Endothelial cell of hepatic sinusoid (primary cell): ENCODE measurements at regions not wholly inside any gene's neighbourhood (a gene's known extent, or its start where the extent isn't known, plus 50 kb on each side); places are given as distances from the start of the nearest gene placed in this dataset.
"Not testable (repeated sequence)": the region's sequence is repeated elsewhere in the genome, so short reads cannot be mapped to it uniquely, and the experiment has no call there.

Experiments used
- in situ Hi-C: cut with HindIII; loops from 2 replicates; pipeline ENCODE4 v1.10.0; 2017; ENCODE audit warnings: low sequenced_read_pairs

DNA sequence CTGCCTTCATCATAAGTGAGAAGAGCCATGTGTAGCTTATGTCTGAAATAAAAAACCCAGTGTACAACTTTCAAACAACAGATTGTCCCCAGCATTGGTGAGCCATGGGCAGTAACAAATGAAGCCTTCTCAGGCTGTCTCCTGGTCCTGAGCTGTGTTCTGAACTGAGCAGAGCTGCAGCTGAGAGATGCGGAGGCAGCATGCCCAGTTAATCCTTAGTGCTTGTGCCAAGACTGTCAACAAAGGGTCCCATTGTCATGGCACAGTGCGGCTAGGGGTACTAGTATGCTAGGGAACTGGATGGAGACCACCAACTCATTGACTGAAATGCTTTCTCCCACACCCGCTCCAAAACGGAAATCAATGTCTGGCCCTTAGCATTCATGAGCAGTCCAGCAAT lies 154.3 kb downstream of the RMST start:
- in situ Hi-C loops: no loop called here

DNA sequence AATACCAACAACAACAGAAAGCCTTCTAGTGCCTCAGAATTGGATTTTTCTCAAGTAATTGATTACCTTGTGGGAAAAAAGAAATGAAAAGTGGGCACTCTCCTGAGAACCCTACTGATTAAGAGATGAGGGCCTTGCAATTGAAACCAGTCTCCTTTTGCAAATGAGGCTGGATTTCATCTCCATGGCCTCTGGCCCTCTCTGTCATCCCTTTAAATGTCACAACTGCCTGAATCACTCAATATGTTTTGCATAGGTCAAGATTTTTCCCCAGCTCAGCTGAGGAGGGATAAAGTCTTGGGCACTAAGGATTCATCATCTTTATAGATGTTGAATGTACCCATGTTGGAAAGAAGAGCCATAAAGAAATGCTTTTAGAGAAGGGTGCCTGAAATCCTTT lies 166.4 kb downstream of the RMST start:
- in situ Hi-C loops: no loop called here

DNA sequence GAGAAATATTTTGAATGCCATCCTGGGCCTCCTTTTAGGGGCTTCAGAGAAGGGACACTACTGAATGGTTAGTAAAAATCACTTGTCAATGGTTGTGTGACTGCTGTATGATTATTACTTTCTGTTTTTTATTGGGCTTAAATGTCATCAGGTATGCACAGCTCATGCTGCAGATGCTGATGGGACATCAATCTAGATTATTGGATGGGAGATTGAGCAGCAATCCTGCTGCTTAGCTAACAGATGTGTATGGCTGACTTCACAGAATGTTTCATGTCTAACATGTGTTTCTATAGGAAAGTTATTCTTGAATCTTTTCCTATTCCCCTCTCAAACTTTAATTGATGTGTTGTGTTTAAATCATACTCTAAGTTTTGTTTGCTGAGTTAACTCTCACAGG lies 166.8 kb downstream of the RMST start:
- in situ Hi-C loops: no loop called here

DNA sequence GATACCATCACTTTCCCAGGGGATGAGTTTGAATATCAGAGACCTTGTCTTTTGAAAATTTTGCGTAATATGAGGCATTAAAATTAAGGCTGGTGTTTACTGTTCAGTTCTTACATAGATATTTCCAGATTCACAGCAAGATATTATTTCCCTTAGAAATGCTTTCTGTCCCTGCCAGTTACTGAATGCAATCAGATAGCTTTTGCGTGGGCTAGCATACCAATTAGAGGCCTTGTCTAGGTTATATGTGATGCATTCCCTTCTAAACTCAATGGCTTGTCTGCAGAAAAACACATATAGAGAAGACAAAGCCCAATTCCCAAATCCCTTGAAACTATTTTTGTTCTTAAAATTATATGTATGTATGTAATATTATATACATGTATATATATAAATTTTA lies 167.8 kb downstream of the RMST start:
- in situ Hi-C loops: no loop called here

DNA sequence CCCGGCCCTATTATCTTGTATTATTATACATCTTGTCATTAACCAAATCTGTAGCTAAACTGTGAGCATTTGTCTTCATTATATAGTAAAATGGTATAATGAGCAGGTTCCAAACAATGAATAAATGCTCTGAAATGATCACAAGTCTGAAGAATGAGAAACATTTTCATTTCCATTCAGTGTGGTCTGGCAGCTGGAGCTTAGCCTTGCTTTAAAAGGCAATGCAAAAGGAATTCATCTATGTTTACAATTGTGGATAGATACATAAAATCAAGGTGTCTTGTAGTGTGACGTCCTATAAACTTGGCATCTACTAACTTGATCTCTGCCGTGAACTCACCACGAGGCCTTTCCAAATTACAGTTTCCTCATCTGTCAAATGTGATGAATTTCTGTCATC lies 168.3 kb downstream of the RMST start:
- in situ Hi-C loops: no loop called here

DNA sequence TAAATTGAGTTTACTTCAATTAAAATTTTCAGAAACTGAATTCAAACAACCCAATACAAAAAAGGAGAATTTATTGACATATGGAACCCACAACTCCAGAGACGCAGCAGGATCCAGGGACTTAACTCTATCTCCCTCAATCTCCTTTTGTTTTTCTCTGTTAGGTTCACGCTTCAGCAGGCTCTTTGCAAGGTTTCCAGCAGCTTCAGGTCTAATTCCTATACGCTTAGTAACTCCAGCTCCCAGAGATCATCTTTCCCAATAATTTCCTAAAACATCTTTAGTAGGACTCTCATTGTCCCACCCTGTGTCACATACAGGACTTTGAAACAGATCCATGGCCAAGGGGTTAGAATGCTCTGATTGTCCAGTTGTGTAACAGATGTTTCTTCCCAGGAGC lies 175.2 kb downstream of the RMST start:
- in situ Hi-C loops: no loop called here

DNA sequence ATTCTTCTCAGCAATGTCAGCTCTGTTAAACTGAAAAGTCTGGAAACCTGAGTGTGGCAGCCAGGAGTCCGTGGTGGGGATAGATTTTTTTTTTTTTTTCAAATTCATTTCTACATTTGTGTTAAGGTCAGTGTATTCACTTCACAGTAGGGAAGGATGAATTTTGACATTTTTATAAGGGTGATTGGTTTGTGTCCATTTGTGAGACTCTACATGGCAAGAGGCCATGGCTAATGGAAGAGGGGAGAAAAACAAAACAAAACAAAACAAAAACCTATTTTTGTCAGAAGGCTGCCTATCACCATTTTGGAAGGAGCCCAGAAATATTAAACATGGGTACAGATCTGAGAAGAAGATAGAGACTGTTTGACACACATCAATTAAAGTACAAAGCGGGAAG lies 176.1 kb downstream of the RMST start:
- in situ Hi-C loops: no loop called here

DNA sequence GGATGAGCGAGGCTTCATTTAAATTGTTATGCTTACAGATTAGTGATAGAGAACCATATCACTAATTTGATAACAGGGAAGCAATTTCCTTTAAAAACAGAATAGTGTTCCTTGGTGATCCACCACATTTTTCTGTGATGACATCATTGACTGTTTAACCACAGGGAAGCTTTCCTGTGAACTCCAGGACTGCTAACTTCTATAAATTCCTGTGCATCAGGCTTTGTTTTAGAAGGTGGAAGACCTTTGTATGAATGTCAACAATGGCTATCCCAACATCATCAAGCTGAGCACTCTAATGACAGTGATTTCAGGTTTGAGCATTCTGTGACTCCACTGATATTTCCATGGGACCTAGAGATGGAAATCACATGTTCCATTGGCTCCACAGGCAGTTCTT lies 177.1 kb downstream of the RMST start:
- in situ Hi-C loops: no loop called here

DNA sequence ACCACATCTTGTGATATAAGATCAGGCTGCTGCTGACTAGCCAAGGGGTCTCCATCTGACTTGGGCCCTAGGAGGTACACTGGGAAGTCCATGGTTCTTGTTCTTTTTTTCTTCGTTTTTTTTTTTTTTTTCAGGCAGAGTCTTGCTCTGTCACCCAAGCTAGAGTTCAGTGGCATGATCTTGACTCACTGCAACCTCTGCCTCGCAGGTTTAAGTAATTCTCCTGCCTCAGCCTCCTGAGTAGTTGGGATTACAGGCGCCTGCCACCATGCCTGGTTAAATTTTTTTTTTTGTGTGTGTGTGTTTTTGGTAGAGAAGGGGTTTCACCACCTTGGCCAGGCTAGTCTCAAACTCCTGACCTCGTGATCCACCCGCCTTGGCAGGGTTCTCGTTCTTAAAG lies 178.2 kb downstream of the RMST start:
- in situ Hi-C loops: no loop called here

DNA sequence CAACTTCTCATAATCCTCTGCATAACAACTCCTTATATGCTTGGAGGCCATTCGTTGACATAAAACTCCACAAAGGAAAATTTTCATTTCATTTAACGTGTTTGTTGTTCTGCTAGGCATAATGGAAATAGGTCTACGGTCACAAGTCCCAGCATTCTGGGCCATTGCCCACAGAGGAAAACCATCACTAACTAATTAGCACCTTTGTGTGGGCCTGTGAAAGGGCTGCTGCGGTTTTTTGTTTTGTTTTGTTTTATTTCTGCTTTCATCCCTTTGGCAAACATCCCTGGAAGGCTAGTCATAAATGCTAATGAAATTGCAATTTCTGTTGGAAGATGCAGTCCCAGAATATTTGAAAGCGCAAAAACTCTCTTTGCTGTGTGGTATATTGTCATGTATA lies 180.3 kb downstream of the RMST start:
- in situ Hi-C loops: no loop called here

DNA sequence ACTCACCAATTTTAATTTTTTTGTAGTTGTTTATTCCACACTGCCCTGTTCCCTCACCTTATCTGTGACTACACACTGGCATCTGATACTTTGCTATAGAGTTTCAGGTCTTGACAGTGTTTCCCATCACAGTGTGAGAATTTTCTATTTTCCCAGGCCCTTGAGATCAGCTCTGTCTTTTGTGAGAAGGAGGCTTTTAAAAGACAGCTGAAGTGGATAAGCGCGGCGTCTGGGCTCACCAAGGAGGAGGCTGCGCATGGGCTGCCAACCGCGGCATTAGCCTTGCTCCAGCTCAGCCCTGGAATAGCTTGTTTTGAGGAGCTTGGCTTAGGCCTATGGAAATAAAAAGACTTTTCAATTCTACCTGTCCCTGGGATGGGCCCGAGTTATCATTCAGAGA lies 181.3 kb downstream of the RMST start:
- in situ Hi-C loops: no loop called here

DNA sequence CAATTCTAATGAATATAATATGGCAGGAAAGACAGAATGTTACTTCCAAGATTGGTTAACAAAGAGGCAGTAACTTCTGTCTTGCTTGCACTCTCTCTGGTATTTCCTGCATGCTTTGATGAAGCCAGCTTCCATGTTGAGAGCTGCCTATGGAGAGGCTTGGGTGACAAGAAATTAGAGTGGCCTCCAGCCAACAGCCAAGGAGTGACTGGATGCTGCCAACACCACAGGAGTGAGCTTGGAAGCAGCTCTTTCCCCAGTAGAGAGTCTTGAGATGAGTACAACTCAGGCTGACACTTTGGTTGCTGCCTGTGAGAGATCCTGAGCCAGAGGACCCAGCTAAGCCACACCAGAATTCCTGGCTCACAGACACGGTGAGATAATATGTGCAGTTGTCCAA lies 183.1 kb downstream of the RMST start:
- in situ Hi-C loops: no loop called here

DNA sequence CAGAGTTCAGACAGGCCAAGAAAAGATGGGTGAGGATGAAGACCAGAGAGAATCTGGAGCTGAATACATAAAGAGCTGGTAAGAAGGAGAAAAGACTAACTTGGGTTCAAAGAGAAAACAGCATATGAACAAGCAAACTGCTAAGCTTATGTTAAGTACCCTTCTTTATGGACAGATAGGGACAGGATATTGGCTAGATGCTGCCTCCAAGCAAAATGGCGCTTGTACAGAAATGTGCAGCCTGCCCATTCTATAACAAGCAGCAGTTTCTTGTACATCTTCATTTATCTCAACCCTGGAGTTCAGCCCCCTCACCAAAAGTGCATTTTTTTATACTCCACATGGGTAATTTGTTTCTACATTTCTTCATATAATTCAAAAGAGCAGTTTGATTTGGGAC lies 184.5 kb downstream of the RMST start:
- in situ Hi-C loops: no loop called here

DNA sequence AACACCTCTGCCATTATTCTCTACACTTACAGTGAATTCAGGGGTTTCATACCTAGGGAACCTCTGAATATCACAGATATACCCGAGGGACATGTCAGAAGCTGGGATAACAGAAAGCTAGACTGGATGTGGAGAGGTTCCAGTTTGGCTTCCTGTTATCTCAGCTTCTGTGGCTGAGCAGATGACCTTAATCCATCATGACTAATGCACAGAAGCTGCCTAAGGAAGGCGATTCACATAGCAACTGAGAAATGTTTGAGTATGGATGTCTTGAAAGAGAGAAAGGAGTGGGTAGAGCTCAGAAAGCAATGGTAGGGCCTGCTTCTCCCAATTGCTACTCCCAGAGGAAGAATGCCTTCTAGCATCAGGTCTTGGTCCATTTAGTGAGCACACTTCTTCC lies 187.6 kb downstream of the RMST start:
- in situ Hi-C loops: no loop called here

DNA sequence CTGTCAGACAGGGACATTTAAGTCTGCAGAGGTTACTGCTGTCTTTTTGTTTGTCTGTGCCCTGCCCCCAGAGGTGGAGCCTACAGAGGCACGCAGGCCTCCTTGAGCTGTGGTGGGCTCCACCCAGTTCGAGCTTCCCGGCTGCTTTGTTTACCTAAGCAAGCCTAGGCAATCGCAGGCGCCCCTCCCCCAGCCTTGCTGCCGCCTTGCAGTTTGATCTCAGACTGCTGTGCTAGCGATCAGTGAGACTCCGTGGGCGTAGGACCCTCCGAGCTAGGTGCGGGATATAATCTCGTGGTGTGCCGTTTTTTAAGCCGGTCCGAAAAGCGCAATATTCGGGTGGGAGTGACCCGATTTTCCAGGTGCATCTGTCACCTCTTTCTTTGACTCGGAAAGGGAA lies 193.9 kb downstream of the RMST start:
- in situ Hi-C loops: not testable (repeated sequence)

DNA sequence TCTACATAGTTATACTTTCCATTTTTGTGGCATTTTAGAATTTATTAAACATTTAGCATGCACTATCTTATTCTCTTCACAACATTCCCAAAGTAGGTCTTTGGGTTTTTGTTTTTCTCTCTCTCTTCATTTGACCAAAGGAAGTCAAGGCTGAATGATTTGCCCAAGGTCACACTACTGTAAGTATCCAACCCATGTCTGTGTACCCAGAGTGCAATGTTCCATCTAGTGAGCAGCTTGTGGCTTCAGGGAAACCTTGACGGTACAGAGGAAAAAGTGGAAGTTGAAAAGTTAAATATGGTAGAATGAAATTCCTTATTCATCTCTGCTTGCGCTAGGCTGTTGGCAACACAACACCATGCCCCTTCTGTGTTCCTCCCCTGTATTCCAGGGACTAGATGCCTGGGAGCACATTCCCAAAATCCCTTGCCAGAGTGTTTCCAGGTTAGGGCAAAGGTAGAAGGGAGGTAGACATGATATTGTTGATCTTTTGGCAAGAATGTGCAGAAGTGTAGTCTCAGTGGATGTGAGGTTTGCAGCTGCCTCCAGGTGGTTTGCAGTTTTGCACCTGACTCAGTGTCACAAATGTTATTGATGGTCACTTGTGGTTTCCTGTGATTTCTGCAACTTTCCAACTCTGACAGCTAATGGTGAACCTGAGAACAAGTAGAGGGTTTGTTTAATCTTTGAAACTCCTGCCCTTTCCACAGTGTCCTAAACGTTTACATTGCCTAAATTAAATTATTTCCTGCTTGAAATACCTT lies 196.7 kb downstream of the RMST start:
- in situ Hi-C loops: no loop called here

DNA sequence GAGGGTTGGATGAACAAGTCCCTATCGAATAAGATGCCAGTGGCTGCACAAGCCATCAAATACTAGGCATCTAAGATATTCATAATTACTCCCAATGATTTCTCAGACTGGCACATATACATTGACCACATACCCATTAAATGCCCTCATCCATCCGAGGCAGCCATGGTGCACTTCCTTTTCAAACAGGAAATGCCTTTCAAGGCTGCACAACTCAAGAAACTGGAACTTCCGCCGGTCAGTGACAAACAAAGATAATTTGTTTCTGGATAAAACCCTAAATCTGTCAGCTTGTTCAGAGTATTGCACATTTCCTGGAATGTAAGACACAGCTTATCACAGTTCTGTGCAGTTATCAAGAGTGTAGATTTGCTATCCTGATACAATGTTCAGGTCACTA lies 203.7 kb downstream of the RMST start:
- in situ Hi-C loops: no loop called here

DNA sequence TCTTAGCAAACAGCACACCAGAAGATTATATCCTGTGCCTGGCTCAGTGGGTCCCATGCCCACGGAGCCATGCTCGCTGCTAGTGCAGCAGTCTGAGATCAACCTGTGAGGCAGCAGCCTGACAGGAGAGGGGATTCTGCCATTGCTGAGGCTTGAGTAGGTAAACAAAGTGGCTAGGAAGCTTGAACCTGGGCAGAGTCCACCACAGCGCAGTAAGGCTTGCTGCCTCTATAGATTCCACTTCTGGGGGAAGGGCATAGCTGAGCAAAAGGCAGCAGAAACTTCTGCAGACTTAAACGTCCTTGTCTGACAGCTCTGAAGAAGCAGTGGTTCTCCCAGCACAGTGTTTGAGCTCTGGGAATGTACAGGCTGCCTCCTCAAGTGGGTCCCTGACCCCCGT lies 210.3 kb downstream of the RMST start:
- in situ Hi-C loops: no loop called here

DNA sequence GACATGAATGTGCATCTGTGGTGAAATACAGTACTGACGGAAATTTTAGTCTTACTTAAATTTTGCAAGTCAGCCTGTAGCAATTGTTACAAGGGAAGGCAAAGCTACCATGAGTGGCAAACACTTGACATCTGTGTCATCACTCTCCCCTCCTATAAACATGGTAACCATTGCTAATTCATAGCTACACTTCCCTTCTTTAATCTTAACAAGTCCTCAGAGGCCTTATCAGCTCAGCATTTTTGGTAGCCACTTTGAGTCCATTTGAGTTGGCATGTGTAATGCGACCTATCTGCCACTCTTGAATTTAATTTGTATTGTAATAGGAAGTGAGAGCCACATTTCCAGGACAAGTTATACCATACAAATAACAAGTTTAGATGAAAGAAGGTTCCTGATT lies 218.1 kb downstream of the RMST start:
- in situ Hi-C loops: no loop called here

DNA sequence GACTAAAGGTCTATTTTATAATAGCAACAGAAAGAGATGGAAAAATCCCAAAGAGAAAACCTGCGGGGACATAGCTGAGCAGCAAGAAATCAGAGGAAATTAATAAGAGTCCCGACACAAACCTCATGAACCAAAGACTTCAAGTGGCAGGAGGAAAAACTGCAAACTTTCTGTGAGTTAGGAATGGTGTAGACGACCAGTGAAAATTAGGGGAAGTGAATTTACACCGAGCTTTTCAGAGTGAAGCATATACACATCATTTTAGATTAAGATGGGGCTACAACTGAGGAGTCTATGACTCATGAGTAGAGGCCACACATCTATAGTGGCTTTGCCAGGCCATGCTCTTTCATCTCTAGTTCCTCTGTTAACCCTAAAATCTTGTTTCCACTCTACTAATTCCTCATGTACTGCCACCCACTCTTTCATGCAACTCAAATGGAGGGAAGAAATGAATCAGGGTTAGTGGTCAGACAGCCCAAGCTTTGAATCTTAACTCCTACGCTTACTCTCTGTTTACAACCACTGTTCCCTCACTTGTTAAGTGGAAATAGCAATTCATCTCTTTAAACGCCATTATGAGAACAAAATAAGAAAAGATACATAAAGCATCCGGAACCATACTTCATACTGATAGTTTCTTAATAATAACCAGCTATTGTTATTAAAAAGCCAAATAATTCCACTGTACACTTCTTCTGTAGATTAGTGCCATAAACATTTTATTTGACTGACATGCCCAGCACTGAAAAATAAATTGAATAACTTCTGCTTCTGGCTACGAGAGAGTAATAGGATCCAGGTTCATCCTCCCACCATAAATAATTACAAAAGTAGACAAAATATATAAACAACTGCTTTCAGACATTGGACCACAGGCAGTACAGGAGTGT lies 219.3 kb downstream of the RMST start:
- in situ Hi-C loops: no loop called here

DNA sequence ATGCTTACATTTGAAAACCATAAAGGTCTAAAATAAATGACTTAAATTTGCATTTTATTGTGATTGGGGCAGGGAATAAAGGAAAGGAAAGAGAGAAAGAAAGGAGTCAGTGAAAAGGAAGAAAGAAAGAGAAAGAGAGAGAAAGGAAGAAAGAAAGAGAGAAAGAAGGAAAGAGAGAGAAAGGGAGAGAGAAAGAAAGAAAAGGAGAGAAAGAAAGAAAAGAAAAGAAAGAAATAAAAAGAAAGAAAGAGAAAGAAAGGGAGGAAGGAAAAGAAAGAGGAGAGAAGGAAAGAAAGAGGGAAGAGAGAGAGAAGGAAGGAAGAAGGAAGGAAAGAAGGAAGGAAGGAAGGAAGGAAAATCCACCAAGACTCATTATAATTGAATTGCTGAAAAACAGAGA lies 222.8 kb downstream of the RMST start:
- in situ Hi-C loops: no loop called here

DNA sequence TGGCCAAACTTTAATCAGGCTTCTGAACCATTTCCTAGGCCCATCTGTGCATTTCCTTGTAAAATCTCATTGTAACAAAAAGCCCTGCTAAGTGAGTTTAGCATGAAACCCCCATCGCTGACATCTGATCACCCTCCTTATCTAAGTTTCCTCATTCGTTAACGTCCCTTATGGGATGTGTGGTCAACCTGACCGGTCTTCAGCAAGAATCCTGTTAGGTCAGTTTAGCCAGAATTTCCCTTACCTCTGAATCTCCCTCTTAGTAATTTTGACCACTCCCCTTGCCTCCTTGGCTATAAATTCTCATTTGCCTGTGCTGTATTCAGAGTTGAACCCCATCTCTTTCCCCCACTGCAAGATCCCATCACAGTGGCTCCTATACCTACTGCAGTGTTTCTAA lies 239.3 kb downstream of the RMST start:
- in situ Hi-C loops: no loop called here
